ENCODE measurements at regions not wholly inside any gene's neighbourhood (a gene's known extent, or its start where the extent isn't known, plus 50 kb on each side); places are given as distances from the start of the nearest gene placed in this dataset.

DNA sequence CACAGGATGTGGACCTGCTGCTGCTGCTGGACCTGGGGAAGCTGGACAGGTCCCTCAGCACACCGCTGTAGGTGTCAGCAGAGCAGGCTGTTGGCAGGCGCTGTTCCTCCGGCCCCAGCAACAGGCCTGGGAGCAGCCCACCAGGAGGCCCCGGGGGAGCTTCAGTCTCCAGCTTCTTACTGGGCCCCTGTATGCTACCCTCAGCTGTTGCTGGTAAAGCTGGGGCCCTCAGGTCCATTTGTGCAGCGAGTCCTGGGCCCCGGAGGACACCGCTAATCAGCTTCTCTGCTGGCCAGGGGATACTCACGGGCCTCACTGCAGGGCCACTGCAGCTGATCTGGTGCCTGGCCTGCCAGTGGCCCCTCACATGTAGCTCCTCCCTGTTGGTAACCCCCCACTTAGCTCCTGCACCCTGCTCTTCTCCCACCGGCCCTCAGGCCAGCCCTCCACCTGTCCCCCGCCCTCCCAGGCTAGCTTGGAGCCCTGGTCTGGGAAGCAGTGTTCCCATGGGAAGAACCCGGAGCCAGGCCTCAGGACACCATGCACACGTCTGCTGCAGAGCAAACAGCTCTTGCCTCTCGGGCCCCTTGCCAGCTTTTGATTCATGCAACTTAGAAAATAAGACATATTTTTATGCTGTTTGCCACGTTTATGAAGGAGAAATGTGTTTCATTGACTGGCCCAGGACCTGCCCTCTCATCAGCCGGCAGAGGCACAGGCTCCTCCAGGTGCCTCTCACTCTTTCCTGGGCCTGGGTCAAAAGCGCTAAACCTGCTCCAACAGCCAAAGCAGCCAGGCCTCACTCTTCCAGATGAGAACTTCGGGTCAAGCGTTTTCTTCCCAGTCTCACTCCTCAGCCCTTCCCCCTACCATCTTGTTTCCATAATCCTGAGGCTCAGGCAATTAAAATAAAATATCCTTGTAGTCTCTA is 61.0 kb upstream of the ADAMTS2 start:
- ATAC-seq (no peak), DNase-seq (ENCODE audit: low read depth, low spot score) (no peak), FAIRE-seq (no peak)
- CTCF ChIA-PET: no interaction called here
- Histone ChIP-seq H3K4me3 (no peak overlapping the region), H4K20me1 (ENCODE audit: control insufficient read depth, insufficient read depth) (no peaks in the 10 kb centered on the region), H3K27me3 (replicated peaks in 1 of 2; ENCODE audit: control insufficient read depth in 2 of 2, insufficient read depth in 2 of 2, low read length in 1 of 2) (no peaks in the 10 kb centered on the region), H3K79me2 (ENCODE audit: control insufficient read depth, insufficient read depth, low read length) (no peaks in the 10 kb centered on the region), H3K4me1 (ENCODE audit: control insufficient read depth, insufficient read depth, low read length) (no peaks in the 10 kb centered on the region), H3K9ac (ENCODE audit: control insufficient read depth, insufficient read depth, low read length) (no peak overlapping the region), H3K4me2 (ENCODE audit: control insufficient read depth, insufficient read depth) (no peak overlapping the region), H3K9me3 (replicated peaks; ENCODE audit: control insufficient read depth, insufficient read depth, low read length) (no peaks in the 10 kb centered on the region; the same call in 2 of the 3 replicates), H2AFZ (ENCODE audit: control insufficient read depth, low read depth, low read length) (no peak overlapping the region), H3K36me3 (ENCODE audit: control insufficient read depth in 2 of 2, insufficient read depth in 2 of 2, low read length in 1 of 2) (no peaks in the 10 kb centered on the region), H3K27ac (ENCODE audit: control insufficient read depth, insufficient read depth) (no peak overlapping the region)
- 37% methylated on average over 18 of the region's 18 CpGs for WGBS (ENCODE audit: insufficient coverage, insufficient replicate concordance, low lambda C conversion rate, missing lambda C conversion rate)
- no peak for TF ChIP-seq RB1 (IDR thresholded peaks at IDR 0.05; ENCODE audit: borderline replicate concordance)
- TF ChIP-seq PML (IDR thresholded peaks at IDR 0.05; ENCODE audit: low read length): no peak
- no TSS peak for BruUV-seq (replicated peaks)
- intact Hi-C loops (cut with micrococcal nuclease; ENCODE audit: unreplicated experiment): no loop called here
- SMC1A ChIA-PET (ENCODE audit: uncharacterized antibody, unreplicated experiment): no interaction called here
- in situ Hi-C loops (cut with MboI): no loop called here
- RAD21 ChIA-PET (ENCODE audit: unreplicated experiment): no interaction called here
- POLR2A ChIA-PET: no interaction called here

DNA sequence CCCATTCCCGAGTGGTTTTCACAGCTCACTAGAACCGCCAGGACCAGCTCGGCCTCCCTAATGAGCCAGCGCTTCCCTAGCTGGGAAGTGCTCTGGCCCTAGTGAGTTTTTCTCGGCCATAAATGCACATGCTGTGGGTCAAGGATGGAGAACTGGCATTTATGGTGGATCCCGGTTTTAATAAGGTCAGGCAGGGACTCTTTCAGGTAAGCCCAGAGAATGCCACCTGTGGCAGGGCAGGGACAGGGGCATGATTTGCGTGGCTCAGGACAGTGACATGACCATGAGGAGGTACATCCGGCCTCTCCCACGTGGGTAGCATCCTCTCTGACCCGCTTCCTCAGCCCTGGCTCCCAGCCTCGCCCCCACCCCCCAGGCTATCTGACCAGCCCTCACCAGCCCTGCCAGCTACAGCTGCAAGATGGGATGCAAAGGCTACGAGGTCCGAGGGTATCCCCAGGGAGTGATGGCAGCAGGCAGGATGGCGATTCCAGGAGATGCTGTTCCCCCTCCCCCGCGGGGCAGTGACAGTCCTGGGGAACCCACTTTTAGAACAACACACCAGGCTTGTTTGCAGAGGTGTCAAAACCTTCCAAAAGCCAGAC is 60.3 kb upstream of the ADAMTS2 start:
- ChIA-PET RAD21 (ENCODE audit: unreplicated experiment) (no interaction called here), POLR2A (no interaction called here), SMC1A (ENCODE audit: uncharacterized antibody, unreplicated experiment) (no interaction called here), CTCF (interaction anchor here (0.8 kb wide), 1 partner anchor 1117 kb away, joined by 3 read pairs; no protein-coding TSS in a partner anchor)
- no peak overlapping the region for H3K9ac ChIP-seq (ENCODE audit: control insufficient read depth, insufficient read depth, low read length)
- WGBS (ENCODE audit: insufficient coverage, insufficient replicate concordance, low lambda C conversion rate, missing lambda C conversion rate): 17% methylated on average over 16 of the region's 16 CpGs
- no peak overlapping the region for H3K4me3 ChIP-seq
- peaks cover 1% of the 10 kb centered on the region; the same call in 1 of the 3 replicates for H3K9me3 ChIP-seq (replicated peaks; ENCODE audit: control insufficient read depth, insufficient read depth, low read length)
- FAIRE-seq (no peak), DNase-seq (ENCODE audit: low read depth, low spot score) (no peak), ATAC-seq (no peak)
- H3K79me2 ChIP-seq (ENCODE audit: control insufficient read depth, insufficient read depth, low read length): no peaks in the 10 kb centered on the region
- BruUV-seq (replicated peaks): no TSS peak
- no peaks in the 10 kb centered on the region for H3K4me1 ChIP-seq (ENCODE audit: control insufficient read depth, insufficient read depth, low read length)
- no peaks in the 10 kb centered on the region for H4K20me1 ChIP-seq (ENCODE audit: control insufficient read depth, insufficient read depth)
- no peaks in the 10 kb centered on the region for H3K36me3 ChIP-seq (ENCODE audit: control insufficient read depth in 2 of 2, insufficient read depth in 2 of 2, low read length in 1 of 2)
- intact Hi-C loops (cut with micrococcal nuclease; ENCODE audit: unreplicated experiment) (no loop called here), in situ Hi-C loops (cut with MboI) (no loop called here)
- no peak overlapping the region for H3K4me2 ChIP-seq (ENCODE audit: control insufficient read depth, insufficient read depth)
- no peak overlapping the region for H3K27ac ChIP-seq (ENCODE audit: control insufficient read depth, insufficient read depth)
- H3K27me3 ChIP-seq (replicated peaks in 1 of 2; ENCODE audit: control insufficient read depth in 2 of 2, insufficient read depth in 2 of 2, low read length in 1 of 2): no peaks in the 10 kb centered on the region
- H2AFZ ChIP-seq (ENCODE audit: control insufficient read depth, low read depth, low read length): no peak overlapping the region
- TF ChIP-seq RAD51 (IDR thresholded peaks at IDR 0.05) (no peak), EZH2 (IDR thresholded peaks at IDR 0.05; ENCODE audit: borderline replicate concordance, control insufficient read depth, low read depth, low read length) (no peak), TBL1XR1 (IDR thresholded peaks at IDR 0.05; ENCODE audit: low read depth, low read length) (no peak), CTCF (IDR thresholded peaks at IDR 0.05 in 2 of 3, conservative IDR thresholded peaks at IDR 0.05 in 1 of 3; ENCODE audit: control insufficient read depth in 2 of 3, extremely low read depth in 1 of 3, insufficient read depth in 1 of 3, low read depth in 3 of 3, low read length in 3 of 3) (no peak), MTA2 (IDR thresholded peaks at IDR 0.05; ENCODE audit: low read depth) (no peak), EED (IDR thresholded peaks at IDR 0.05; ENCODE audit: low read depth) (no peak)
- TF ChIP-seq, protein P1, sequence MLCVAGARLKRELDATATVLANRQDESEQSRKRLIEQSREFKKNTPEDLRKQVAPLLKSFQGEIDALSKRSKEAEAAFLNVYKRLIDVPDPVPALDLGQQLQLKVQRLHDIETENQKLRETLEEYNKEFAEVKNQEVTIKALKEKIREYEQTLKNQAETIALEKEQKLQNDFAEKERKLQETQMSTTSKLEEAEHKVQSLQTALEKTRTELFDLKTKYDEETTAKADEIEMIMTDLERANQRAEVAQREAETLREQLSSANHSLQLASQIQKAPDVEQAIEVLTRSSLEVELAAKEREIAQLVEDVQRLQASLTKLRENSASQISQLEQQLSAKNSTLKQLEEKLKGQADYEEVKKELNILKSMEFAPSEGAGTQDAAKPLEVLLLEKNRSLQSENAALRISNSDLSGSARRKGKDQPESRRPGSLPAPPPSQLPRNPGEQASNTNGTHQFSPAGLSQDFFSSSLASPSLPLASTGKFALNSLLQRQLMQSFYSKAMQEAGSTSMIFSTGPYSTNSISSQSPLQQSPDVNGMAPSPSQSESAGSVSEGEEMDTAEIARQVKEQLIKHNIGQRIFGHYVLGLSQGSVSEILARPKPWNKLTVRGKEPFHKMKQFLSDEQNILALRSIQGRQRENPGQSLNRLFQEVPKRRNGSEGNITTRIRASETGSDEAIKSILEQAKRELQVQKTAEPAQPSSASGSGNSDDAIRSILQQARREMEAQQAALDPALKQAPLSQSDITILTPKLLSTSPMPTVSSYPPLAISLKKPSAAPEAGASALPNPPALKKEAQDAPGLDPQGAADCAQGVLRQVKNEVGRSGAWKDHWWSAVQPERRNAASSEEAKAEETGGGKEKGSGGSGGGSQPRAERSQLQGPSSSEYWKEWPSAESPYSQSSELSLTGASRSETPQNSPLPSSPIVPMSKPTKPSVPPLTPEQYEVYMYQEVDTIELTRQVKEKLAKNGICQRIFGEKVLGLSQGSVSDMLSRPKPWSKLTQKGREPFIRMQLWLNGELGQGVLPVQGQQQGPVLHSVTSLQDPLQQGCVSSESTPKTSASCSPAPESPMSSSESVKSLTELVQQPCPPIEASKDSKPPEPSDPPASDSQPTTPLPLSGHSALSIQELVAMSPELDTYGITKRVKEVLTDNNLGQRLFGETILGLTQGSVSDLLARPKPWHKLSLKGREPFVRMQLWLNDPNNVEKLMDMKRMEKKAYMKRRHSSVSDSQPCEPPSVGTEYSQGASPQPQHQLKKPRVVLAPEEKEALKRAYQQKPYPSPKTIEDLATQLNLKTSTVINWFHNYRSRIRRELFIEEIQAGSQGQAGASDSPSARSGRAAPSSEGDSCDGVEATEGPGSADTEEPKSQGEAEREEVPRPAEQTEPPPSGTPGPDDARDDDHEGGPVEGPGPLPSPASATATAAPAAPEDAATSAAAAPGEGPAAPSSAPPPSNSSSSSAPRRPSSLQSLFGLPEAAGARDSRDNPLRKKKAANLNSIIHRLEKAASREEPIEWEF (IDR thresholded peaks at IDR 0.05; ENCODE audit: insufficient replicate concordance, low read depth, low read length): no peak
